SKM-1 treated with dmso at 0.1 percent for 144 hours (cell line): ENCODE measurements at regions not wholly inside any gene's neighbourhood (a gene's known extent, or its start where the extent isn't known, plus 50 kb on each side); places are given as distances from the start of the nearest gene placed in this dataset.

ENCODE experiments used
- DNase-seq: peaks from one replicate; lab custom pipeline; 2025; ENCODE audit not compliant: unreplicated experiment; lab: John Stamatoyannopoulos, UW

GRCh38 chr7:131011976-131012375 is 278.0 kb upstream of the KLF14 start:
- DNase-seq = no peak

- no peak for DNase-seq
These were observed 278.5 kb upstream of the KLF14 start for GRCh38 chr7:131012477-131013031.

- DNase-seq = no peak
These were observed 279.7 kb upstream of the KLF14 start for GRCh38 chr7:131013716-131014115.

- DNase-seq = no peak
These were observed 281.1 kb upstream of the KLF14 start for GRCh38 chr7:131014906-131015656.

- DNase-seq = no peak
These were observed 281.6 kb upstream of the KLF14 start for GRCh38 chr7:131015657-131015958.

- DNase-seq = no peak
These were observed 282.2 kb upstream of the KLF14 start for GRCh38 chr7:131016230-131016629.

GRCh38 chr7:131019351-131019750 is 285.3 kb upstream of the KLF14 start:
- no peak for DNase-seq

- DNase-seq = no peak
These were observed 286.8 kb upstream of the KLF14 start for GRCh38 chr7:131020759-131021261.

- peak; percentile 42 for DNase-seq
These were observed 287.5 kb upstream of the KLF14 start for GRCh38 chr7:131021460-131021859.

- peak; percentile 9 for DNase-seq
These were observed 287.9 kb upstream of the KLF14 start for GRCh38 chr7:131021902-131022301.

- peak; percentile 83 for DNase-seq
These were observed 292.4 kb upstream of the KLF14 start for GRCh38 chr7:131026297-131027000.

- peak; percentile 56 for DNase-seq
These were observed 293.3 kb upstream of the KLF14 start for GRCh38 chr7:131027287-131027773.

GRCh38 chr7:131028295-131028694 is 294.3 kb upstream of the KLF14 start:
- DNase-seq = no peak

GRCh38 chr7:131029002-131029401 is 295.0 kb upstream of the KLF14 start:
- DNase-seq = no peak

- DNase-seq = no peak
These were observed 296.4 kb upstream of the MKLN1 start for GRCh38 chr7:131031099-131031868.

GRCh38 chr7:131032786-131033185 is 294.9 kb upstream of the MKLN1 start:
- no peak for DNase-seq

- no peak for DNase-seq
These were observed 293.4 kb upstream of the MKLN1 start for GRCh38 chr7:131034166-131034881.

- DNase-seq = no peak
These were observed 292.4 kb upstream of the MKLN1 start for GRCh38 chr7:131035088-131035770.

GRCh38 chr7:131038153-131038552 is 289.5 kb upstream of the MKLN1 start:
- no peak for DNase-seq

GRCh38 chr7:131039355-131039762 is 288.3 kb upstream of the MKLN1 start:
- DNase-seq = no peak
